Thyroid gland (tissue), 4 donors: ENCODE measurements at regions not wholly inside any gene's neighbourhood (a gene's known extent, or its start where the extent isn't known, plus 50 kb on each side); places are given as distances from the start of the nearest gene placed in this dataset.

Source experiments
- DNase-seq, 2 donors: peaks; one replicate each; pipeline ENCODE4 v3.0.0-alpha.2; 2019
- H3K27ac ChIP-seq, 3 donors: fragments of 200-600 bp; sonication (generic); 1 replicate in 2 of 3; 2 replicates in 1 of 3; pipeline ENCODE4 v1.5.1; 2016 to 2019; ENCODE audit warnings: mild to moderate bottlenecking in 1 of 3, moderate library complexity in 1 of 3
- H3K27me3 ChIP-seq: fragments of 200-600 bp; sonication (generic); one replicate; pipeline ENCODE4 v1.5.1; 2019
- H3K36me3 ChIP-seq, 2 donors: fragments of 200-600 bp; sonication (generic); one replicate each; pipeline ENCODE4 v1.5.1; 2016 to 2019
- H3K4me1 ChIP-seq, 2 donors: fragments of 200-600 bp; sonication (generic); one replicate each; pipeline ENCODE4 v1.5.1; 2017 to 2019
- H3K4me3 ChIP-seq, 3 donors: fragments of 200-600 bp; sonication (generic); replicated peaks in 1 of 3; 1 replicate in 2 of 3; 2 replicates in 1 of 3; pipeline ENCODE4 v1.5.1; 2016; ENCODE audit warnings: mild to moderate bottlenecking in 1 of 3
- H3K9me3 ChIP-seq: fragments of 200-600 bp; sonication (generic); one replicate; pipeline ENCODE4 v1.5.1; 2017
- CTCF ChIP-seq, 6 experiments: fragments of 200-600 bp in 3 of 6; fragments of 450-650 bp in 3 of 6; sonication (generic) in 3 of 6; IDR thresholded peaks; one replicate each; pipeline ENCODE4 v1.5.1; 2016 to 2019; ENCODE audit warnings: antibody characterized with exemption in 6 of 6, mild to moderate bottlenecking in 2 of 6, inconsistent platforms in 1 of 6, moderate library complexity in 1 of 6
- POLR2A ChIP-seq, 2 donors: fragments of 450-650 bp; IDR thresholded peaks; one replicate each; pipeline ENCODE4 v1.6.1; 2017; ENCODE audit warnings: antibody characterized with exemption in 2 of 2, mild to moderate bottlenecking in 2 of 2, moderate library complexity in 1 of 2
- WGBS, 2 donors: methylation state at CpG; one replicate each; pipeline ENCODE4 v1.1.5; 2017; 5-methylcytosine and 5-hydroxymethylcytosine counted together
- intact Hi-C: fragments of 100-400 bp; cut with DNase I; formaldehyde crosslinking; loops from one replicate; pipeline ENCODE4 v1.15.1; 2023

GRCh38 chr10:63066606-63067005 is 66.5 kb upstream of the NRBF2 start:
- 93 to 94% methylated on average over 5 of the region's 5 CpGs for WGBS, 2 donors
- no peaks in the 10 kb centered on the region for H3K4me1 ChIP-seq
- TF ChIP-seq POLR2A (IDR thresholded peaks at IDR 0.05) (no peak), CTCF (IDR thresholded peaks at IDR 0.05) (no peak)
- no peaks in the 10 kb centered on the region for H3K36me3 ChIP-seq
- H3K27ac ChIP-seq = no peak overlapping the region
- H3K27me3 ChIP-seq = no peaks in the 10 kb centered on the region
- no peak for DNase-seq
- intact Hi-C loops = no loop called here
- no peak overlapping the region for H3K4me3 ChIP-seq
- no peaks in the 10 kb centered on the region for H3K9me3 ChIP-seq

- no peaks in the 10 kb centered on the region for H3K36me3 ChIP-seq
- intact Hi-C loops = no loop called here
- no peak overlapping the region for H3K27ac ChIP-seq
- H3K4me1 ChIP-seq = no peaks in the 10 kb centered on the region
- no peaks in the 10 kb centered on the region for H3K27me3 ChIP-seq
- 64 to 71% methylated on average over 4 of the region's 4 CpGs for WGBS, 2 donors
- DNase-seq = no peak
- no peaks in the 10 kb centered on the region for H3K9me3 ChIP-seq
- no peak for TF ChIP-seq POLR2A (IDR thresholded peaks at IDR 0.05)
- TF ChIP-seq CTCF (IDR thresholded peaks at IDR 0.05) = no peak
- no peak overlapping the region for H3K4me3 ChIP-seq
These were observed 68.4 kb upstream of the NRBF2 start for GRCh38 chr10:63064706-63065105.

- no peak for DNase-seq
- Histone ChIP-seq H3K36me3 (no peaks in the 10 kb centered on the region), H3K4me1 (no peaks in the 10 kb centered on the region), H3K27me3 (no peaks in the 10 kb centered on the region), H3K27ac (no peak overlapping the region), H3K4me3 (no peak overlapping the region), H3K9me3 (no peaks in the 10 kb centered on the region)
- intact Hi-C loops = no loop called here
- no peak for TF ChIP-seq POLR2A (IDR thresholded peaks at IDR 0.05)
- TF ChIP-seq CTCF (IDR thresholded peaks at IDR 0.05) = no peak
These were observed 74.9 kb upstream of the NRBF2 start for GRCh38 chr10:63058236-63058635.

GRCh38 chr10:63057509-63057908 is 75.6 kb upstream of the NRBF2 start:
- Histone ChIP-seq H3K9me3 (no peaks in the 10 kb centered on the region), H3K27ac (no peak overlapping the region), H3K36me3 (no peaks in the 10 kb centered on the region), H3K4me3 (no peak overlapping the region), H3K4me1 (no peaks in the 10 kb centered on the region), H3K27me3 (no peaks in the 10 kb centered on the region)
- intact Hi-C loops = no loop called here
- no peak for DNase-seq
- 79 to 81% methylated on average over 6 to 10 of the region's 10 CpGs for WGBS, 2 donors
- TF ChIP-seq CTCF (IDR thresholded peaks at IDR 0.05) (no peak), POLR2A (IDR thresholded peaks at IDR 0.05) (no peak)

GRCh38 chr10:63055705-63056104 is 77.4 kb upstream of the NRBF2 start:
- Histone ChIP-seq H3K9me3 (no peaks in the 10 kb centered on the region), H3K27ac (no peak overlapping the region), H3K27me3 (no peaks in the 10 kb centered on the region), H3K36me3 (no peaks in the 10 kb centered on the region), H3K4me1 (no peaks in the 10 kb centered on the region), H3K4me3 (no peak overlapping the region)
- intact Hi-C loops = no loop called here
- 85 to 90% methylated on average over 3 of the region's 3 CpGs for WGBS, 2 donors
- no peak for DNase-seq
- no peak for TF ChIP-seq POLR2A (IDR thresholded peaks at IDR 0.05)
- no peak for TF ChIP-seq CTCF (IDR thresholded peaks at IDR 0.05)
